Cardiac fibroblast (primary cell): ENCODE measurements at regions not wholly inside any gene's neighbourhood (a gene's known extent, or its start where the extent isn't known, plus 50 kb on each side); places are given as distances from the start of the nearest gene placed in this dataset.
A peak's percentile ranks its signal among the peaks of the same experiment; 100 is the strongest.
"Not testable (repeated sequence)": the region's sequence is repeated elsewhere in the genome, so short reads cannot be mapped to it uniquely, and the experiment has no call there.

Experiments
- DNase-seq, 2 donors: peaks; one replicate each; pipeline versions ENCODE4 v3.0.0 to v3.0.0-alpha.2; 2010; ENCODE audit warnings: low read depth in 2 of 2
- H3K4me3 ChIP-seq, 2 donors: replicated peaks in 1 of 2; 1 replicate in 1 of 2; 2 replicates in 1 of 2; pipeline ENCODE4 v1.5.1; 2011; ENCODE audit warnings: low read depth in 2 of 2, low read length in 2 of 2, mild to moderate bottlenecking in 2 of 2, moderate library complexity in 1 of 2
- TF ChIP-seq, protein P1 (sequence below): IDR thresholded peaks from one replicate; pipeline ENCODE4 v1.5.1; 2011; ENCODE audit warnings: low read depth, mild to moderate bottlenecking, low read length, inconsistent platforms

DNA sequence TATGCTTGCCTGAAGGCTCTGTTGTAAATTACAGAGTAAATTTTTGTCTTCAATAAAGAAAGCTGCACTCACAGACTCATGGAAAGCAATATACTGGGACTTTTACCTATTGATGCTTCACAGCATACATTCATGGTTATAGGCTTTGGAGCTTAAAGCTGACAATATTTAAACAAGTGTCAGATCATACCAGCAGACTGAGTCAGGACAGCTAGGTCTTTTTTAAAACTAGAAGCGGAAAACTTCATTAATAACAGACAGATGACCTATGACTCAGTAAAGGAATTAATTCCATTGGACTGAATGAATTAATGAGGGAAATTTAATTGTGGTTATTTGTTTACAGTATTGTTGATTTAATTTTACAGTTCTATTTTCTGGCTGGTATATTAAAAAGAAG lies 165.8 kb upstream of the DGKB start:
- DNase-seq = peak in 1 of 2 donors; percentile 6
- TF ChIP-seq, protein P1, sequence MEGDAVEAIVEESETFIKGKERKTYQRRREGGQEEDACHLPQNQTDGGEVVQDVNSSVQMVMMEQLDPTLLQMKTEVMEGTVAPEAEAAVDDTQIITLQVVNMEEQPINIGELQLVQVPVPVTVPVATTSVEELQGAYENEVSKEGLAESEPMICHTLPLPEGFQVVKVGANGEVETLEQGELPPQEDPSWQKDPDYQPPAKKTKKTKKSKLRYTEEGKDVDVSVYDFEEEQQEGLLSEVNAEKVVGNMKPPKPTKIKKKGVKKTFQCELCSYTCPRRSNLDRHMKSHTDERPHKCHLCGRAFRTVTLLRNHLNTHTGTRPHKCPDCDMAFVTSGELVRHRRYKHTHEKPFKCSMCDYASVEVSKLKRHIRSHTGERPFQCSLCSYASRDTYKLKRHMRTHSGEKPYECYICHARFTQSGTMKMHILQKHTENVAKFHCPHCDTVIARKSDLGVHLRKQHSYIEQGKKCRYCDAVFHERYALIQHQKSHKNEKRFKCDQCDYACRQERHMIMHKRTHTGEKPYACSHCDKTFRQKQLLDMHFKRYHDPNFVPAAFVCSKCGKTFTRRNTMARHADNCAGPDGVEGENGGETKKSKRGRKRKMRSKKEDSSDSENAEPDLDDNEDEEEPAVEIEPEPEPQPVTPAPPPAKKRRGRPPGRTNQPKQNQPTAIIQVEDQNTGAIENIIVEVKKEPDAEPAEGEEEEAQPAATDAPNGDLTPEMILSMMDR = no peak
- no peak overlapping the region for H3K4me3 ChIP-seq

DNA sequence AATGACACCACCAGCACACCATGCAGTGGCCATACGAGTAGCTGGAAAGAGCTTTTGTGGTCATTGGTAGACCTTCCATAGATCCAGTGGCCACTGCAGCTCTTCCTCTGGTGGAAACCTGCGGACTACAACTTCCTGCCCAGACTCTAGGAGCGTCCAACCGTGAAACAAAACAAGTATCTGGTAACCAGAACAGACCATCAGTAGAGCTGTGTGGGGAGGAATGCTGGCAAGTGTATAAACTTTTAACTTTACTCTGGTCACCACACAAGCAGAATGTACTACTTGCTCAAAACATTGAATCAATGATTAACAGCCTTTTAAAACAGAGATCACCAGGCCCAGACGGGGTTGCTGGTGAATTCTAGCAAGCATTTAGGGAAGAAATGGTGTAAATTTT lies 154.7 kb upstream of the DGKB start:
- DNase-seq = no peak
- TF ChIP-seq, protein P1 = no peak
- no peak overlapping the region for H3K4me3 ChIP-seq

- not testable (repeated sequence) for H3K4me3 ChIP-seq, DNase-seq
Observed at GRCh38 chr7:15054304-15054703, 151.8 kb upstream of the DGKB start.

- no peak overlapping the region for H3K4me3 ChIP-seq
- DNase-seq = no peak
- TF ChIP-seq, protein P1 = no peak
Observed at GRCh38 chr7:15049157-15049556, 146.6 kb upstream of the DGKB start.

GRCh38 chr7:15046861-15047260 lies 144.3 kb upstream of the DGKB start:
- no peak overlapping the region for H3K4me3 ChIP-seq
- no peak for DNase-seq
- TF ChIP-seq, protein P1 = no peak

GRCh38 chr7:15043931-15044330 lies 141.4 kb upstream of the DGKB start:
- no peak for DNase-seq
- H3K4me3 ChIP-seq = no peak overlapping the region
- TF ChIP-seq, protein P1 = no peak

DNA sequence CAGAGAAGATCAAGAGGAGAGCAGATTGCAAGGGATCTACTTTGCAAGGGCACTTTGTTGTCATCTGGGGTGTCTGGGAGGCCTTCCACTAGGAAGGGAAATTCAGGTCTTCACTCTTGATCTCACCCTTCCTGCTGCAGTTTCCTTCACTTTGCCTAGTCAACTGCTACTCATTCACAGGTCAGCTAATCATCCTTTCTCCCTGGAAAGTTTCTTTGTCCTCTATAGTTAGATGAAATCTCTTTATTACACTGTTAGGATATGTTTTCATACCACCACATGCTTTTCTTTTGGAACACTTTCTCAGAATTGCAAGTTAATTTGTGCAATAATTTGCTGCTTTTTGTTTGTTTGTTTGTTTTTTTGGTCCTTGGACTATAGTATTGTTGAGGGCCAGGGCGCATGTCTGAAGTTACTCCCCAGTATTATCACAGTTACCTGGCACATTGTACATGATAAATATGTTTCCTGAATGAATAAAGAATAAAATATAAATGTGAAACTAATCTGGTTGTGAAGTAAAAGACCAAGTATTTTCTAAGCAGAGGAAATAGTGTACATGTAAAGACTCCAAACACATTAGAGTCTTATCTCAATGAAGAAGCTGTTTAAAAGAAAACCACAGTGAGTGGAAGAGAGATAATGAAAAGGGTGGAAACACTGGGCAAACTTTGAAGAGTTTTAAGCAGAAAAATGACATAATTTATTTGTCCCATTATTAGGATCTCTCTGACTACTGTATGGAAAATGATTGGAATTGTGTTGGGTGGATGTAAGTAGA lies 139.9 kb upstream of the DGKB start:
- DNase-seq = no peak
- TF ChIP-seq, protein P1 = no peak
- no peak overlapping the region for H3K4me3 ChIP-seq
